ENCODE measurements at regions not wholly inside any gene's neighbourhood (a gene's known extent, or its start where the extent isn't known, plus 50 kb on each side); places are given as distances from the start of the nearest gene placed in this dataset.
"Not testable (repeated sequence)": the region's sequence is repeated elsewhere in the genome, so short reads cannot be mapped to it uniquely, and the experiment has no call there.

DNA sequence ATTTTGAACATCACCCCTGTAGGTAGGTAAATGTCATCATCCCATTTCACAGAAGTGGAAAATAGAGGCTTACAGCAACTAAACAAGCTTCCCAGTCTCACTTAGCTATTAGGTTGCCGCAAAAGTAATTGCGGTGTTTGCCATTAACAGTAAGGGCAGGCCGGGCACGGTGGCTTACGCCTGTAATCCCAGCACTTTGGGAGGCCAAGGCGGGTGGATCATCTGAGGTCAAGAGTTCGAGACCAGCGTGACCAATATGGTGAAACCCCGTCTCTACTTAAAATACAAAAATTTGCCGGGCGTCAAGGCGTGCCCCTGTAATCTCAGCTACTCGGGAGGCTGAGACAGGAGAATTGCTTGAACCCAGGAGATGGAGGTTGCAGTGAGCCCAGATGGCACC, 179.7 kb downstream of the IRF8 start:
- TF ChIP-seq, protein P1, sequence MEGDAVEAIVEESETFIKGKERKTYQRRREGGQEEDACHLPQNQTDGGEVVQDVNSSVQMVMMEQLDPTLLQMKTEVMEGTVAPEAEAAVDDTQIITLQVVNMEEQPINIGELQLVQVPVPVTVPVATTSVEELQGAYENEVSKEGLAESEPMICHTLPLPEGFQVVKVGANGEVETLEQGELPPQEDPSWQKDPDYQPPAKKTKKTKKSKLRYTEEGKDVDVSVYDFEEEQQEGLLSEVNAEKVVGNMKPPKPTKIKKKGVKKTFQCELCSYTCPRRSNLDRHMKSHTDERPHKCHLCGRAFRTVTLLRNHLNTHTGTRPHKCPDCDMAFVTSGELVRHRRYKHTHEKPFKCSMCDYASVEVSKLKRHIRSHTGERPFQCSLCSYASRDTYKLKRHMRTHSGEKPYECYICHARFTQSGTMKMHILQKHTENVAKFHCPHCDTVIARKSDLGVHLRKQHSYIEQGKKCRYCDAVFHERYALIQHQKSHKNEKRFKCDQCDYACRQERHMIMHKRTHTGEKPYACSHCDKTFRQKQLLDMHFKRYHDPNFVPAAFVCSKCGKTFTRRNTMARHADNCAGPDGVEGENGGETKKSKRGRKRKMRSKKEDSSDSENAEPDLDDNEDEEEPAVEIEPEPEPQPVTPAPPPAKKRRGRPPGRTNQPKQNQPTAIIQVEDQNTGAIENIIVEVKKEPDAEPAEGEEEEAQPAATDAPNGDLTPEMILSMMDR (conservative IDR thresholded peaks at IDR 0.05; ENCODE audit: low read depth, low read length), result not testable (repeated sequence)
- not testable (repeated sequence) for TF ChIP-seq EZH2 (IDR thresholded peaks at IDR 0.05; ENCODE audit: low read length, unreplicated experiment)

All from PC-3 (cell line).